ENCODE measurements at regions not wholly inside any gene's neighbourhood (a gene's known extent, or its start where the extent isn't known, plus 50 kb on each side); places are given as distances from the start of the nearest gene placed in this dataset.
A peak's percentile ranks its signal among the peaks of the same experiment; 100 is the strongest.

- Histone ChIP-seq H3K9ac (no peak overlapping the region), H2AFZ (ENCODE audit: low read depth) (no peak overlapping the region), H3K79me2 (ENCODE audit: insufficient read depth) (no peaks in the 10 kb centered on the region), H3K36me3 (replicated peaks in 1 of 2; ENCODE audit: control insufficient read depth in 1 of 2, insufficient read depth in 2 of 2, low read length in 1 of 2) (no peaks in the 10 kb centered on the region), H3K9me2 (no peaks in the 10 kb centered on the region), H3K27me3 (ENCODE audit: insufficient read depth) (no peaks in the 10 kb centered on the region), H4K20me1 (ENCODE audit: insufficient read depth) (no peaks in the 10 kb centered on the region), H3K4me3 (ENCODE audit: low read depth in 2 of 2, low read length in 1 of 2) (no peak overlapping the region), H3K9me3 (no peaks in the 10 kb centered on the region), H3K27ac (ENCODE audit: low read depth in 2 of 2, low read length in 1 of 2) (no peak overlapping the region), H3K4me2 (no peak overlapping the region), H3K4me1 (ENCODE audit: control insufficient read depth in 1 of 2, insufficient read depth in 2 of 2, low read depth in 1 of 2, low read length in 1 of 2) (no peaks in the 10 kb centered on the region), H3F3A (replicated peaks; ENCODE audit: insufficient read depth) (no peaks in the 10 kb centered on the region)
- POLR2A ChIA-PET, result no interaction called here
- no peak for DNase-seq
- CTCF ChIA-PET, result interaction anchor here (0.8 to 1.5 kb wide), 2 partner anchors 11 to 105 kb away, joined by 3 read pairs; no protein-coding TSS in a partner anchor
- 11% methylated on average over 1 of the region's 1 CpG for WGBS (ENCODE audit: low lambda C conversion rate)
- TF ChIP-seq CTCF (IDR thresholded peaks at IDR 0.05), result no peak
- TF ChIP-seq RFX5 (IDR thresholded peaks at IDR 0.05; ENCODE audit: low read length), result no peak
- TF ChIP-seq YY1 (IDR thresholded peaks at IDR 0.05; ENCODE audit: low read depth), result no peak
- no peak for TF ChIP-seq CHD2 (IDR thresholded peaks at IDR 0.05; ENCODE audit: low read length, partially characterized antibody)
These were observed 112.1 kb upstream of the IGSF21 start for GRCh38 chr1:17995480-17995879.

- TF ChIP-seq CTCF (IDR thresholded peaks at IDR 0.05) (peak; percentile 37), SIN3A (IDR thresholded peaks at IDR 0.05; ENCODE audit: borderline replicate concordance, low read depth, low read length) (no peak), SMC3 (IDR thresholded peaks at IDR 0.05; ENCODE audit: low read depth, low read length) (peak; percentile 17; the same call in 1 of the 2 replicates), RAD21 (IDR thresholded peaks at IDR 0.05; ENCODE audit: low read length) (peak; percentile 31), TEAD4 (IDR thresholded peaks at IDR 0.05; ENCODE audit: borderline replicate concordance, insufficient read depth) (no peak)
- H3K9me2 ChIP-seq, result no peaks in the 10 kb centered on the region
- CTCF ChIA-PET, result interaction anchor here (1.0 to 1.1 kb wide), 3 partner anchors 9 to 236 kb away, joined by 4 to 6 read pairs (median 5); no protein-coding TSS in a partner anchor
- POLR2A ChIA-PET, result no interaction called here
- no peaks in the 10 kb centered on the region for H3K9me3 ChIP-seq
- no peaks in the 10 kb centered on the region for H4K20me1 ChIP-seq (ENCODE audit: insufficient read depth)
- no peaks in the 10 kb centered on the region for H3K79me2 ChIP-seq (ENCODE audit: insufficient read depth)
- H3K36me3 ChIP-seq (replicated peaks in 1 of 2; ENCODE audit: control insufficient read depth in 1 of 2, insufficient read depth in 2 of 2, low read length in 1 of 2), result no peaks in the 10 kb centered on the region
- H2AFZ ChIP-seq (ENCODE audit: low read depth), result no peak overlapping the region
- H3K4me3 ChIP-seq (ENCODE audit: low read depth in 2 of 2, low read length in 1 of 2), result no peak overlapping the region
- no peak overlapping the region for H3K4me2 ChIP-seq
- no peak overlapping the region for H3K9ac ChIP-seq
- DNase-seq, result no peak
- no peak overlapping the region for H3K27ac ChIP-seq (ENCODE audit: low read depth in 2 of 2, low read length in 1 of 2)
- H3K27me3 ChIP-seq (ENCODE audit: insufficient read depth), result no peaks in the 10 kb centered on the region
- WGBS (ENCODE audit: low lambda C conversion rate), result 19% methylated on average over 2 of the region's 6 CpGs
- H3F3A ChIP-seq (replicated peaks; ENCODE audit: insufficient read depth), result no peaks in the 10 kb centered on the region
- no peaks in the 10 kb centered on the region for H3K4me1 ChIP-seq (ENCODE audit: control insufficient read depth in 1 of 2, insufficient read depth in 2 of 2, low read depth in 1 of 2, low read length in 1 of 2)
These were observed 108.7 kb upstream of the IGSF21 start for GRCh38 chr1:17998889-17999288.
